ENCODE measurements at regions not wholly inside any gene's neighbourhood (a gene's known extent, or its start where the extent isn't known, plus 50 kb on each side); places are given as distances from the start of the nearest gene placed in this dataset.

DNA sequence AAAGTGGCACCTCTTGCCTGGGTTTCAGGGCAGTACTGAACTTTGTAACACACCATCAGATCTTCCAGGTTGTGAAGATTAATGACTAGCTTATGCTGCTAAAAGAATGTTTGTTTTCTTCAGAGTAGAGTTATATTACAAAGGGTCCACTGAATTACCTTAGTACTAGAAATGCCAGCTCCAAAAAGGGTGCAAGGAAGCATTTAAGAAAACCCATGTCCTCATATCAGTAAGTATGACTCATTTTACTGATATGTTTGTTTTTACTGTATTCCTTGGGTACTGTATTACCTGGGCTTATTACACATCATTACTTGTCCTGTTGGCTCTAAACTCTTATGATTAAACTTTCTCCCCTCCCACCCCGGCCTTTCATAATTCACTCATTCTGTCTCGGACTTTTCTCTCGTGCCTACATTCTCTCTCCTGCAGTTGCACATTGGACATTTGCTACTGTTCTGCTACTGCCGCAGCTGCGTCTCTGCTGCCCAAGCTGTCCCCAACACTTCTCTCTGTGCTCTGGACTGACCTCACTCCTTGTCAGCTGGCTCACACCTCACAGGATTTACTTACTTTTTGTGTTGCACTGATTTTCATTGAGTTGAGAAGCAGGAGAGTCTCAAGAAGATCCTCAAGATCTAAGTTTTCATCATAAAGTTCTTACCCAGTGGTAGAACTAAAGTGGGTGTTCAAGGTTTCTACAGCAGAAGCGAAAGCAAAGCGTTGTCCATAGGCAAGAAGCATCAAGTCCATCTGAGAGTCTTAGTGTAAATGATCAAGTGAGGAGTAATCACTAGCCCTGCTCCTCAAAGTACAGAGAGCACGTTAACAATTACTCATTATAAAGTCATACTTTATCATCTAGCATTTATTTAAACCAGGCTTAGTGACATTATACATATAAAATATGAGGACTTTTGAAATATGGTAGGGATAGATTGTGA lies 53.2 kb upstream of the C9orf72 start:
- ChIA-PET CTCF (no interaction called here), POLR2A (no interaction called here), RAD21 (ENCODE audit: low non-redundant PET in 1 of 2, low total read pairs in 2 of 2, uncharacterized antibody in 2 of 2, unreplicated experiment in 2 of 2) (no interaction called here)
- no peak overlapping the region for H3K4me2 ChIP-seq (ENCODE audit: low read length)
- no peaks in the 10 kb centered on the region for H3K36me3 ChIP-seq (ENCODE audit: control insufficient read depth in 1 of 2, insufficient read depth in 2 of 2, low read length in 2 of 2)
- H3K9me3 ChIP-seq (ENCODE audit: control insufficient read depth in 1 of 2, insufficient read depth in 1 of 2, low read depth in 1 of 2, low read length in 2 of 2), result no peaks in the 10 kb centered on the region
- BruUV-seq (replicated peaks), result no TSS peak
- H3K27ac ChIP-seq (ENCODE audit: low read depth, low read length), result no peak overlapping the region
- H4K20me1 ChIP-seq (ENCODE audit: insufficient read depth), result no peaks in the 10 kb centered on the region
- no peak for TF ChIP-seq YY1 (IDR thresholded peaks at IDR 0.05; ENCODE audit: extremely low read depth, insufficient replicate concordance, low read depth, low read length)
- TF ChIP-seq EGR1 (IDR thresholded peaks at IDR 0.05; ENCODE audit: low read depth), result no peak
- TF ChIP-seq CEBPB (IDR thresholded peaks at IDR 0.05; ENCODE audit: low read depth), result no peak
- TF ChIP-seq POLR2A (IDR thresholded peaks at IDR 0.05; ENCODE audit: borderline replicate concordance, extremely low read depth, insufficient read depth, insufficient read length), result no peak
- TF ChIP-seq JUND (IDR thresholded peaks at IDR 0.05), result no peak
- TF ChIP-seq, protein P1, sequence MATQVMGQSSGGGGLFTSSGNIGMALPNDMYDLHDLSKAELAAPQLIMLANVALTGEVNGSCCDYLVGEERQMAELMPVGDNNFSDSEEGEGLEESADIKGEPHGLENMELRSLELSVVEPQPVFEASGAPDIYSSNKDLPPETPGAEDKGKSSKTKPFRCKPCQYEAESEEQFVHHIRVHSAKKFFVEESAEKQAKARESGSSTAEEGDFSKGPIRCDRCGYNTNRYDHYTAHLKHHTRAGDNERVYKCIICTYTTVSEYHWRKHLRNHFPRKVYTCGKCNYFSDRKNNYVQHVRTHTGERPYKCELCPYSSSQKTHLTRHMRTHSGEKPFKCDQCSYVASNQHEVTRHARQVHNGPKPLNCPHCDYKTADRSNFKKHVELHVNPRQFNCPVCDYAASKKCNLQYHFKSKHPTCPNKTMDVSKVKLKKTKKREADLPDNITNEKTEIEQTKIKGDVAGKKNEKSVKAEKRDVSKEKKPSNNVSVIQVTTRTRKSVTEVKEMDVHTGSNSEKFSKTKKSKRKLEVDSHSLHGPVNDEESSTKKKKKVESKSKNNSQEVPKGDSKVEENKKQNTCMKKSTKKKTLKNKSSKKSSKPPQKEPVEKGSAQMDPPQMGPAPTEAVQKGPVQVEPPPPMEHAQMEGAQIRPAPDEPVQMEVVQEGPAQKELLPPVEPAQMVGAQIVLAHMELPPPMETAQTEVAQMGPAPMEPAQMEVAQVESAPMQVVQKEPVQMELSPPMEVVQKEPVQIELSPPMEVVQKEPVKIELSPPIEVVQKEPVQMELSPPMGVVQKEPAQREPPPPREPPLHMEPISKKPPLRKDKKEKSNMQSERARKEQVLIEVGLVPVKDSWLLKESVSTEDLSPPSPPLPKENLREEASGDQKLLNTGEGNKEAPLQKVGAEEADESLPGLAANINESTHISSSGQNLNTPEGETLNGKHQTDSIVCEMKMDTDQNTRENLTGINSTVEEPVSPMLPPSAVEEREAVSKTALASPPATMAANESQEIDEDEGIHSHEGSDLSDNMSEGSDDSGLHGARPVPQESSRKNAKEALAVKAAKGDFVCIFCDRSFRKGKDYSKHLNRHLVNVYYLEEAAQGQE (IDR thresholded peaks at IDR 0.05; ENCODE audit: low read depth), result no peak
- TF ChIP-seq SRF (IDR thresholded peaks at IDR 0.05; ENCODE audit: low read depth), result no peak
- no peak overlapping the region for H2AFZ ChIP-seq (ENCODE audit: low read depth, low read length, poor library complexity, severe bottlenecking)
- intact Hi-C loops (cut with micrococcal nuclease), result no loop called here
- peaks cover 0 to 2% of the 10 kb centered on the region in 2 experiments; a peak in 2 of 4 replicates for H3K4me1 ChIP-seq (ENCODE audit: control insufficient read depth in 1 of 2, insufficient read depth in 2 of 2, low read length in 2 of 2)
- no peak overlapping the region for H3K4me3 ChIP-seq (replicated peaks in 1 of 2; ENCODE audit: low read depth in 1 of 2, low read length in 2 of 2)
- H3K27me3 ChIP-seq (ENCODE audit: insufficient read depth, low read length), result peaks cover 24% of the 10 kb centered on the region
- H3K9me2 ChIP-seq (ENCODE audit: insufficient read depth), result no peaks in the 10 kb centered on the region
- no peaks in the 10 kb centered on the region for H3K79me2 ChIP-seq (ENCODE audit: insufficient read depth, low read length)
- no peak for DNase-seq (ENCODE audit: low read depth, low spot score)
- H3K9ac ChIP-seq (ENCODE audit: low read length), result no peak overlapping the region
- no peak for ATAC-seq
